GM18873 (cell line): ENCODE measurements at regions not wholly inside any gene's neighbourhood (a gene's known extent, or its start where the extent isn't known, plus 50 kb on each side); places are given as distances from the start of the nearest gene placed in this dataset.

Experiments used
- ATAC-seq: cut with Tn5 transposase; IDR thresholded peaks from one replicate; pipeline ENCODE4 v1.9.1; 2021; ENCODE audit warnings: mild to moderate bottlenecking, moderate library complexity, moderate number of reproducible peaks; ENCODE audit not compliant: unreplicated experiment, low FRiP score

DNA sequence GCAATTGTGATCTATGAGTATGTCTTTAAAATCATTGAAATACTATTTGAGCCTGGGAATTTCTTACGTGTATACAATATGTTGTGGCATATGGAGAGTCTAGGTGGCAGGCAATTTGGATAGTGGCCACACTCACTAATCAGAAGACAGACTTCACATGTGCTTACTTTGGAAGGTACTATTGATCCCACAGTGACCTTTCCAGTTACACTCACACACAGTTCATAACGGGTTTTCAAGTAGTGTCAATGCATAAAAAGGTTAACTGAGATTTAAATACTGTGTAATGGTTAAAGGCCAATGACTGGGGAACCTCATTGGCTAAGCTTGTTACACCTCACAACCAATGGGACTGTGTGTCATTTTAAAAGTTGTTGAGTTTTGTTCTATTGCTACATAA, 783.2 kb downstream of the RPA4 start:
- ATAC-seq, result no peak

DNA sequence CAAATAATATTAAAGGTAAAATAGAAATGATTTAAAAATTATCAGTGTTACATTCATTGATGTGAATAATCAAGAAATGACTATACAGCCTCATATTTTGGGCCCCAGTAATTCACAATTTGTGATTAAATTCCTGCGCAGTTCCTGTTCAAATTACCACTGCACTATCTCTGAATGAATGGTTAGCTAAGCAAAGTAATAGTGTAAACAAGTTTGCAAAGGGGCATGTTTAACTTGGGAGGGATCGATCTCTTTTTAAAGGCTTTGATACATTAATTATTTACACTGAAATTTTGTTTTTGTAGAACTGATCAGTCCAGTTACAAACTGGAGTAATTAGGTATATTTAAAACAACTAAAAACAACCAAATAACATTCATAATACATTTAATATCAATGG, 784.4 kb downstream of the RPA4 start:
- ATAC-seq, result no peak

DNA sequence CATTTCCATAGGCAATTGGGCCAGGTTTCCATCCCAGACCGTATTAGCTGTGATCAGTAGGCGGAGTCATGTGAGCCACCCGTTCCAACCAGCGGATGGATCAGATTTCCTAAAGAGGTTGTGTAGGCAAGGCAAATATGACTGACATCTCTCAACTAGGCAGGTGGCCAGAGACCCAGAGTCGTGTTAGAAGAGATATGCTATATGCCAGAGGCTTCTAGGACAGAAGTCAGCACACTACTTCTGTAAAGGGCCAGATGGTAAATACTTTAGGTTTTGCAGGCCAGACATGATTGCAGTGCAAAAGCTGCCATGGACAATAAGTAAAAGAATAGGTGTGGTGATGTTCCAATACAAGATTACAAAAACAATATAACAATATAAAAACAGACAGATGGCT, 788.4 kb downstream of the RPA4 start:
- no peak for ATAC-seq

DNA sequence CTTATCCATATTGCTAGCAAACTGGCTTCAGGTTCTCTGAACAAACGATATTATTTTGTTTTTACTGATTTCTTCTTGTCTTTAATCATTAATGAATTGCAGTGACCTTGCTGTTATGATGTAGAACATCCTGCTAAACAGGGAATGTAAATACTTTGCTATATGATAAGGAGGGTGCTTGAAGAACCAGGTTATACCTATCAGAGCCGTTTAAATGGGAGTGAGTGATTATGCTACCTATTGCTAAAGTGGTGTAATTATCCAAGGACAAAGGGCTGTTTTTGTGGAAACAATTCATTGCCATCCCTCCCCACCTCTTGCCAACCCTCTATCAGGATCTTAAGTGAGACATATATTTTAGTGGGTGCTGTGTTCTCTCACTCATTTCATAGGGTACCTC, 788.9 kb downstream of the RPA4 start:
- no peak for ATAC-seq

DNA sequence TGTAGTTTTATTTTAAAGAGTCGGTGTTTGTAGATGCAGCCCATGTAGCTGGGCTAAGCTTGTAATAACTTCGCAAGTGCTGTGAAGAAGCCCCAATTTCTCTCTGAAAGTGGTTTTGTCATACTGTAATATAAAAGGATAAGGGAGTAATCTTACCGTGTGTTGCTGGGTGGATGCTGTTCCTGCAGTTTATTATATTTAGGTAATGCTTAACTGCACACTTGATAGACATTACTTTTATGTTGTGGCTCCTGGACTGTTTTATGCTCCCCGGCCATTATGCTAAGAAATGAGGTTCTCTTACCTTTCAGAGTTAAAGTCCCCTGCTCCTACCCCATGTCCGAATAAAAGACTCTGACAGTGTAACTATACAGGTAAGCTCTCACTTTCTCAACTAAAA, 789.4 kb downstream of the RPA4 start:
- ATAC-seq, result no peak

DNA sequence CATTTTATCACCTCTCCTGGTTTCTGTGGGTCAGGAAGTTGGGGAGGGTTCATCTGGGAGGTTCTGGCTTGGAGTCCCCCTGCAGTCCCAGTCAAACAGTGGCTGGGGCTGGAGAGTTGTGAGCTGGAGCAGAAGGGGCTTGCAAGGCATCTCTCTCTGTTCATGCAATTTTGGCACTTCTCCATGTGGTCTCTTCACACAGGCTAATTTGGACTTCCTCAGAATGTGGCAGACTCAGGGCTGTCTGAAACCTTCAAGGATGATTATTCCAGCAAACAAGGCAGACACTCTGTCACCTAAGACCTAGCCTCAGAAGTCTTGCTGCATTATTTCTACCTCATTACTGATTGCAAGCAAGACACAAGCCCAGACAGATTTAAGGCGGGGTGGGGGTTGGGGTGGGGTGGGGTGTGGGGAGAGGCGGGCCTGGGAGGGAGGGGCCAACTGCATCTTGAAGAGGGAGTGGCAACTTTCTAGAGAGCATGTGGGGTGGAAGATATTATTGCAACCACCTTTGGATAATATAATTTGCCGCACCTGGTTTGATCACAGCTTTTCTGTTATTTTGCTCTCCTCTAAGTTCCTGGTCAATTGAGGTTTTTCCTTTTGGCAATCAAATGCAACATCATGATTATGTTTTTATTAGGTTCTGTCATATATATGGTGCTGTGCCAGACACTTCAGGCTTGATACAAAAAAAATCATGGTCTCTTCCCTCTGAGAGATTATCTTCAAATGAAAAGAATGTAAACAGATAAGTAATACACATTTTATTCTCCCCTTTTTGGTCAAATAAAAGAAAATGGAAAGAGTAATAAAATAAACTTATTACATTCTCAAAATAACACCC, 799.5 kb downstream of the RPA4 start:
- no peak for ATAC-seq

DNA sequence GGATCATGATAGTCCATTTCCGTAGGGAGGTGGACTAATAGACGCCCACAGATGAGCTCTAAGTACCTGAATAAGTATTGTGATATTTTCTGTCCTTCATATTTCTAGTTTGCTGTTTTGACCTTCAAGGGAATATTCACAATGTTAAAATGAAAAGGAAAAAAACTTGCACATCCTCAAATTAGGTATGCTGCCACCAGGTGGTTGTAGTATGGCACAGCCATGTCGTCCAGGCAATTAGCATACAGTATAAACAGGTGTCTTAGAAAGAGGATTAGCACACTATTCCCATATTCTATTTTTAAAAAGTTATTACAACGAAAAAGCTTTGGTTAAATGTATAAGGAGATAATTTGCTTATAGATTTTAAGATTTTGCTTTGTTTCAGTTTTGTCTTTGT, 802.0 kb downstream of the RPA4 start:
- no peak for ATAC-seq

DNA sequence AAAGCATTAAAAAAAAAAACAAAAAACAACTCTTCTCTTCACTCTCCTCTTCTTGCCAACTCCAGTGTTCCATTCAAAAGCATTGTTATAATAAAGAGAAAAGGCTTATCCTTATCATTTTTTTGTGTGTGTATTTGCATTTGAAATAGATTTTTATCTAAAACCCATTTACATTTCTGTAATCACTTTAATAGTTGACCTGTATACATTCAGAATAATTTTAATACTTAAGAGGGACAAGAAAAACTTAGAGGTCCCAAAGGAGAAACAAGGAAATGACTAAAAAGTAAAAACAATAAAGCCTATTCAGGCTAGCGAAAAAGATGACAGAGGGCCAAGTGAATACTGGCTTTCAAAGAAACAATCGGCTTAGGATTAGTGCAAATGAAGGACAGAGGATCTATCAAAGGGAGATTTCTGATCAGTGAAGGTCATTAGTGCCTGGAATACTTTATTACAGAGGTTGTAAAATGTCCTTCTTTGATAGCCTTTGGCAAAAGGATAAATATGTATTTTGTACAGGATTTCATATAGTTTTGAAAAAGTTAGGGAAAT, 808.3 kb downstream of the RPA4 start:
- no peak for ATAC-seq

DNA sequence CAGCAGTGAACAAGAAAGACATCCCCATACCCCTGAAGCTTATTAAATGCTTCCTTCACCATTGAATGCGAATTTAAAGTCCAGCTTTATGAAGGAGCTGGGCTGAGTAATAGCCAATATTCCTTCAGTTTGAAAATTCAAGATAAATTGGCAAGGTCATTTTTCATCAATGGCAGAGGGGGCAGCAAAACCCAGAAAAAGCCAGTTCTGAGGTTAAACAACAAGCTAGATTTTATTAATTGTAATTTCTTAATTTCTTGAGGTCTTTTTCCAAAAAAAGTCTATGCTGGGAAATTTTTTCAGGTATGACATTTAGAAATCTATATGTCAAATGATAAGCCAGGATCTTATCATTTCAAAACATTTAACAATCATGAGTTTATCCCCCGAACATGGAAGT, 808.9 kb downstream of the RPA4 start:
- ATAC-seq, result no peak

DNA sequence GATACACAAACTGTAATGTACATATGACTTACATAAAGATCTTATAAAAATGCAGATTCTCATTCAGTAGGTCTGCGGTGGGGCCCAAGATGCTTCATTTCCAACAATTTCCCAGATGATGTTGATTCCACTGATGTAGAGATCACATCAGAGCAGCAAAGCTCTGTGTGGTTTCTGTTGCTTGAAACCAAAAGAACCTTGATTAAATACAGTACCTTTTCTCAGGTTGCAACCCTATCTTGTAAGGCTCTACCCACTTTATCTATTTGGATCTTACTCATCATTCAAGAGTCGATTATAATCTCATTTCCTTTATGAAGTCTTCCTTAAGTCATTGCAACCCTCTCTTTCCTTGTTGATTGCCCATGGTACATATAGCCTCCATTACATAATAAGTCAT, 816.8 kb downstream of the RPA4 start:
- no peak for ATAC-seq

DNA sequence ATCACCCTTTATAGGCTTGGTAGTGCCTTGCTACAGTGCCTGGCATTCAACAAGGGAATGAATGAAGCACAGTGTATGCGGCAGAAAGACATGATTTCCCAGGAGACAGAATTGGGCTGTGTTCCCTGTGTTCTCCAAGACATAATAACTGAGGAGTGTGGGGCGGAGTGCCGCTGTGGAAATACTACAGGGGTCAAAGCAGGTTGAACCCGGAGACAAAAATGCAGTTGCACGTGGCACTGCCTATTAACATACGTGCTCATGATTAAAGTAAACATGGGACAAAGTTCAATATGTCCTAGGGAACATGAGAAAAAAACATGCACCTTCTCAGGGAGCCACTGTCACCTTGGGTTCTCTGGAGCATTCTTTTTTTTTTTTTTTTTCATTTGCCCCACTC, 820.8 kb downstream of the RPA4 start:
- ATAC-seq, result no peak

DNA sequence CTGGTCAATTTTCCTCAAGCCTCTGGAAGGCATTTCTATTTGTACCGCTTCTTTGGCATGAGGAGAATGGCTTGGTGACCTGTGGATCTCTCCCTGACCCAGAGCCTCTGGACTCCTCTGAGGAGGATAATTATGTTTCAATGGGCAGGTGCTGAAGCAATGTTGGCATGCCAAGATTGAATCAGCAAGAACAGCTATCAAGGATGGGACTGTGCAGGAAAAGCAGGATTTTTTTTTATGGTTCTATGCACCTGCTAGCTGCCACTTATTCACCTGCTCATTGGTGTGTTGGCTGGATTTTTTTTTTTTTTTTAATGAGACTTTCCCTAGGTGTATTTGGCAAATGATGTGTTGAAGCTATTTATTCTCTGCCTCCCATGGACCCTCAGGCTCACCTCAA, 821.2 kb downstream of the RPA4 start:
- no peak for ATAC-seq

DNA sequence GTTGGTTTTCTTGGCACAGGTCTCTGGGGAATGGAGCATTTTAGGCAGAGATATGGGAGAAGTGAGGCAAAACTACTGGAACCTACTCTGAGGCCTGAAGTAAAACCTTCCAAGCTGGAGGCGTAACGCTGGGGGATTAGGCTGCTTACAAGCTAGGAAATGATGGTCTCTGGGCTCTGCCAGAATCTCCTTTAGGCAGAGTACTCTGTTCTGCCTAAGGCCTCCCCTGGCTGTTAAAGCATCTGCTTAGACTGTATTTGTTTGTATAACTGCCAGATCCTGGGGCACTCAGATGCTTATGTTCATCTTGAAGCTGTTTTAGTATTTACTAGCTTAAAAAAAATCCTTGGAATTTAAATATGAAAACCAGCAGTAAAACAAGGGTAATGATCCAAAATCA, 822.2 kb downstream of the RPA4 start:
- ATAC-seq, result no peak

DNA sequence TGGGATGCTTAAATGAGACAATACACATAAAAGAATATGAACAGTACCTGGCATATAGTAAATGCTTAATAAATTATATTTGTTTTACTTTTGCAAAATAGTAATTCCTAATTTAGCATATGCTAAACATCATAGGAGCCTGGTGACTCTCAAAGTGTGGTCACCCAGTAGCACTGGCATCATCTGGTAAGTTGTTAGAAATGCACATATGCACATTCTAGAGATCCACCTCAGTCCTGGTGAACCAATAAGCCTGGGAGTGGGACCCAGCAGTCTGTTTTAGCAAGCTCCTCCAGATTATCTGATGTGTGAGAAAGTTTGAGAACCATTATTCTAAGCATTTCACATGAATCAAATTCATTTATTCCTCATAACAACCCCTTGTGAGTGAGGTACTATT, 830.4 kb downstream of the RPA4 start:
- ATAC-seq, result no peak

DNA sequence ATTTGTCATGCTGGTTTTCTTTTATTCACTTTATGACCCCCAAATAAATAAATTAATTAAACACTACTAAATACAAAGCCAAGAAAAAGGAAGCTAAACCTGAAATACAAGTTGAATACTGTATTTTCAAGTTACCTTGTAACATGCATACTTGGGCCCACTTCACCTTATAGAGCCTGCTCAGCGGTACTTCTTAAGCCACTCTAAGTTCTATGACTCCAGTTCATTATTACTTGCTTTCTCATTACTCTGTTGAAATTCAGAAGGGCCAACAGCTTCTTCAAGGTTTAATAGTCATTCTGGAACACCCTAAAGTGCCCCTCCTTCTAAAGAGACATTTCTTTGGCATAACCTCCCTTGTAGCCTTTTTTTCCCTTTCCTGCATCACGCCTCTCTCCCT, 844.5 kb downstream of the RPA4 start:
- no peak for ATAC-seq

DNA sequence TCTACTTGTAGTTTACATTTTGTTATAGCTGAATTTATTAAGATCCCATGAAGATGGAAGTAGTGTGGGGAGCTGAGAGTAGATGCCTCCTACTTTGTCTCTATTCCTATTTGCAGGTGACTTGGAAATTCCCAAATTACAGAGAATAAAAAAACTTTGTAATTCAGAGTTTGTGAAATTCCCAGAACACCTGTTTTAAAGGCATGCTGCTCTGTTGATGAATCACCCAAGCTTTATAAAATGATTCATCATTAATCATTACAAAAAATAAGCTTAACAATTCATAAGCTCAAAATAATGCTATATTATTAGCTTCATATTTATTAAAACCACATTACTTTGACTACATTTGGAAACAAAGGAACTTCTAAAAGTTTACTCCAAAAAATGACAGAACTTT, 856.3 kb downstream of the RPA4 start:
- ATAC-seq, result no peak

DNA sequence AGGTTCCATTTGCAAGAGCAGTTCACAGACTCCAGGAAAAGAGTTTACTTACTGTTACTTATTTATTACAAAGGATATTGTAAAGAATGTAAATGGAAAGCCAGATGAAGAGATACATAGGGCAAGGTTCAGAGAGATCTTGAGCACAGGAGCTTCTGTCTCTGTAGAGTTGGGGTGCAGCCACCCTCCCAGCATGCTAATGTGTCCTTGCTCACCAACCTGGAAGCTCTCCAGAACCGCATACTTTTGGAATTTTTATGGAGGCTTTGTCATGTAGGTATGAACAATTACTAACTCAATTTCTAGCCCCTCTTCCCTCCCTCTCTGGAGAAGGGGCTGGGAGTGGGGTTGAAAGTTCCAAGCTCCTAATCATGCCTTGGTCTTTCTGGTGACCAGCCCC, 857.2 kb downstream of the RPA4 start:
- ATAC-seq, result no peak

DNA sequence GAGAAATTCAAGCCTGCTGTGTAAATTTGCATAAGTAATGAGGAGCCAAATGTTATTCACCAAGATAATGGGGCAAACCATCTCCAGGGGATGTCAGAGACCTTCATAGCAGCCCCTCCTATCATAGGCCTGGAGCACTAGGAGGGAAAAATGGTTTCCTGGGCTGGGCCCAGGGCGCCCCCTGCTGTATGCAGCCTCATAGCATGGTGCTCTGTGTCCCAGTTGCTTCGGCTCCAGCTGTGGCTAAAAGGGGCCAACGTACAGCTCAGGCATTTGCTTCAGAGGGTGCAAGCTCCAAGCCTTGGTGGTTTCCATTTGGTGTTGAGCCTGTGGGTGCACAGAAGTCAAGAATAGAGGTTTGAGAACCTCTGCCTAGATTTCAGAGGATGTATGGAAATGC, 859.3 kb downstream of the RPA4 start:
- ATAC-seq, result no peak

DNA sequence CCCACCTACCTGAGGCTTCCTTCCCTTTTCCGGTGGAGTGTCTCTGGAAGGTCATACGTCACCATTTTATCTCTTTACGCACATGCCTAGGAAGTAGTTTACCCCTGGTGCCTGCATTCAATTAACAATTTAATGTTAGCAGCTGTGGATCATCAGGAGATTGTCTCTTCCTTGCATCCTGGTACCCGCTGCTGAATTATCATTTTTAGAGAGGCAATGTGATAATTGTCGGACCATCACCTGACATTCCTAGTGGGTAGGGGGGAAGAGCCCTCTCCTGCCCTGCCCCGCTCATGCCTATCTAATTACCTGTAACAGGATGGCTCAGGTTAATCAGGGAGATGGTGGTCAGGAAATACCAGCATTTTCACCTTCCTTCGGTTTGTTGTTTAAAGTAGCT, 863.6 kb downstream of the RPA4 start:
- no peak for ATAC-seq

DNA sequence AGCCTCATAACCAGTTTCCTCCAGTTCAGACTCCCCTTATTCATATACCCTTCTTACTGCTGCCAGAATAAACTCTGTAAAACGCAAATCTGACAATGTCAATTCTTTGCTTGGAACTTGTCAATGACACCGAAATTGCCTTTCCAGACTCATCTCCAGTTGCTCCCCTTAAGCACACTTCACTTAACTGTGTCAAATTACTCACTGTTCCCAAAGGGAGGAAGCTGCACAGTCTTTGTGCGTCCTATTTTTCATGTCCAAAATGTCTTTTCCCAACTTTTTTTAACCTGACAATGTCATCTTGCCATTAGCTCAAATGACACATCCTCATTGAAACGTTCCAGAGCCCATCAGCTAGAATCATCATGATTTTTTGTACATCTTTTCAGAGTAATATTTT, 867.3 kb downstream of the RPA4 start:
- ATAC-seq, result no peak

DNA sequence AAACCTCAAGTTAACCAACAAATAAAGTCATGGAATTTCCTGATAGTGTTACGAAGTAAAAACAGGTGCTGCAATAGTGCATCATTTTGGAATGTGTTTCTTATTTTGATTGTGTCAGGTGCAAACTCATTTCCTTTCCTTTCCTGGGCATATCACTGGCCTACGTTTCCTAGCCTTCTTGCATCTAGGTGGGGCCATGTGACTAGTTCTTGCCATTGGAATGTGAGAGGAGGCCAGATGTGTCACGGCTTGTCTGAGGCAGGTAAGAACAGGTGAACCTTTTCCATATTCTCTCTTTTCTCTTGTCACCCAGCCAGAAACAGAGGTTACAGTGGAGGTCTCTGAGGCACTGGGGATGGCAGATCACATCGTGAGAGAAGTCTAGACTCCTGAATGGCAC, 868.0 kb downstream of the RPA4 start:
- no peak for ATAC-seq

DNA sequence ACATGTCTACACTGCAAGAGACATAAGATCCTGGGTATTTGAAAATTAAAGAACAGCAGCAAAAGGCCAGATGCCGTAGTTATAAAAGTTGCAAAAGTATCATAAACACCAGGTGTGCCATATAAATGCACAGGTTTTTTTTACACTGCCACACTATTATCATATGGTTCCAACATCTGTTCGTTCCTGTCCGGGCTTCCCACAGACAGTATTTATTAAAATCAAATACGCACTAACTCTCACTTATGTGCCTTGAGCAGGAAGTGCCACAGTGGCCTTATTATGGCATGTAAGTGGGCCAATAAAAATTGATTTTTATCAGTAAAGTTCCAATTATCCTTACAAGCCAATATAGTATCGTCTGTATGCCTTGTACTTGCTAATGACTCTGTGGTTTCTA, 873.2 kb downstream of the RPA4 start:
- no peak for ATAC-seq

DNA sequence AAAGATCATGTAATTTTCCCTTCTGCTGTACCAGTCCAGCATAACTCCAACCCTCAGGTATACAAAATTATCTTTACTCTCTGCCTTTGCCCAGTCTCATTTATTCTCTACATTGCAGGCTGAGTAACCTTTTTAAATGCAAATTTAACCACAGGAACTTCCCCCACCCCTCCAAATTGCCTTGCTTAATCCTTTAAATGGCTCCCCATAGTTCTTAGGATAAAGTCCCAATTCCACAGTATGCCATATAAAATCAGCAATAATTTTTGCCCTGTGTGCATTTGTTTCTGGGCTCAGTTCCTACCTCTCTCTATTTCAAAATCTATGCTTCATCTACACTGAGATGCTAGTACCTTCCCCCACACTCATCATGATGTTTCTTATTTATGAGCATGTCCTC, 879.7 kb downstream of the RPA4 start:
- ATAC-seq, result no peak
